ENCODE measurements at regions not wholly inside any gene's neighbourhood (a gene's known extent, or its start where the extent isn't known, plus 50 kb on each side); places are given as distances from the start of the nearest gene placed in this dataset.

DNA sequence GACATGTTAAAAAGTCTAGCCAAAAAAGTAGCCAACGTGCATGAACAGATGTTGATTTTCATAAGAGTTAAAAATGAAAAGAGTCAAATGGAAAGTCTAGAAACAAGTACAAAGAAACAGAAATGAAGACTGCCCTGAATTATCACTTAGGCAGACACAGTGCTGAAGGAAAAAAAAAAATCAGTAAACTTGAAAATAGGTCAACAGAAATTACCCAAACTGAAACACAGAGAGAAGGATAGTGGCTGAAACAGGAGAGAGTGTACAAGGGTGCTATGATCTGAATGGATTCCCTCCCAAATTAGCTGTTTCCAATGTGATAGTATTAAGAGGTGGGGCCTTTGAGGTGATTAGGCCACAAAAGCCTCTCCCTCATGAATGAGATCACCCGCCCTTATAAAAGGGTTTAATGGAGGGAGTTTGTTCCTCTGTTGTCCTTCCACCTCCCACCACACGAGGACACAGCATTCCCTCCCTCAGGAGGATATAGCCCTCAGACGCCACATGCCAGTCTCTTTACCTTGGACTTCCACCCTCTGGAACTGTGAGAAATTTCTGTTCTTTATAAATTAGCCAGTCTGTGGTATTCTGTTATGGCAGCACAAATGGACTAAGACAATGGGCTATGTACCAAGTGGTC lies 249.7 kb downstream of the AHR start:
- H3K4me3 Mint-ChIP-seq = no peak overlapping the region
- ChIA-PET POLR2A (no interaction called here), CTCF (no interaction called here)
- DNase-seq = no peak
- H3K9me3 Mint-ChIP-seq = no peaks in the 10 kb centered on the region
- no peaks in the 10 kb centered on the region for H3K36me3 Mint-ChIP-seq (ENCODE audit: low read depth)
- H3K27ac Mint-ChIP-seq = no peak overlapping the region
- no peaks in the 10 kb centered on the region for H3K4me1 Mint-ChIP-seq
- H3K27me3 Mint-ChIP-seq = no peaks in the 10 kb centered on the region

- Mint-ChIP-seq H3K27me3 (no peaks in the 10 kb centered on the region), H3K4me1 (no peaks in the 10 kb centered on the region), H3K9me3 (no peaks in the 10 kb centered on the region), H3K36me3 (ENCODE audit: low read depth) (no peaks in the 10 kb centered on the region), H3K4me3 (no peak overlapping the region), H3K27ac (no peak overlapping the region)
- DNase-seq = no peak
- POLR2A ChIA-PET = no interaction called here
- CTCF ChIA-PET = no interaction called here
These were observed 251.0 kb downstream of the AHR start for GRCh38 chr7:17549406-17549805.

GRCh38 chr7:17552373-17552772 lies 253.9 kb downstream of the AHR start:
- Mint-ChIP-seq H3K36me3 (ENCODE audit: low read depth) (no peaks in the 10 kb centered on the region), H3K27ac (no peak overlapping the region), H3K27me3 (no peaks in the 10 kb centered on the region), H3K4me3 (no peak overlapping the region), H3K9me3 (no peaks in the 10 kb centered on the region), H3K4me1 (no peaks in the 10 kb centered on the region)
- no peak for DNase-seq
- ChIA-PET POLR2A (no interaction called here), CTCF (no interaction called here)

- no peak overlapping the region for H3K4me3 Mint-ChIP-seq
- no peaks in the 10 kb centered on the region for H3K9me3 Mint-ChIP-seq
- no peak overlapping the region for H3K27ac Mint-ChIP-seq
- no peaks in the 10 kb centered on the region for H3K36me3 Mint-ChIP-seq (ENCODE audit: low read depth)
- H3K27me3 Mint-ChIP-seq = no peaks in the 10 kb centered on the region
- CTCF ChIA-PET = no interaction called here
- no peaks in the 10 kb centered on the region for H3K4me1 Mint-ChIP-seq
- no peak for DNase-seq
- POLR2A ChIA-PET = no interaction called here
These were observed 254.5 kb downstream of the AHR start for GRCh38 chr7:17552952-17553351.

- ChIA-PET POLR2A (no interaction called here), CTCF (interaction anchor here (1.2 kb wide), 1 partner anchor 12 kb away, joined by 3 read pairs; no protein-coding TSS in a partner anchor)
- Mint-ChIP-seq H3K27ac (no peak overlapping the region), H3K4me1 (no peaks in the 10 kb centered on the region), H3K4me3 (no peak overlapping the region), H3K27me3 (peaks cover under 1% of the 10 kb centered on the region), H3K36me3 (ENCODE audit: low read depth) (no peaks in the 10 kb centered on the region), H3K9me3 (no peaks in the 10 kb centered on the region)
- DNase-seq = no peak
These were observed 256.0 kb downstream of the AHR start for GRCh38 chr7:17554341-17555015.

DNA sequence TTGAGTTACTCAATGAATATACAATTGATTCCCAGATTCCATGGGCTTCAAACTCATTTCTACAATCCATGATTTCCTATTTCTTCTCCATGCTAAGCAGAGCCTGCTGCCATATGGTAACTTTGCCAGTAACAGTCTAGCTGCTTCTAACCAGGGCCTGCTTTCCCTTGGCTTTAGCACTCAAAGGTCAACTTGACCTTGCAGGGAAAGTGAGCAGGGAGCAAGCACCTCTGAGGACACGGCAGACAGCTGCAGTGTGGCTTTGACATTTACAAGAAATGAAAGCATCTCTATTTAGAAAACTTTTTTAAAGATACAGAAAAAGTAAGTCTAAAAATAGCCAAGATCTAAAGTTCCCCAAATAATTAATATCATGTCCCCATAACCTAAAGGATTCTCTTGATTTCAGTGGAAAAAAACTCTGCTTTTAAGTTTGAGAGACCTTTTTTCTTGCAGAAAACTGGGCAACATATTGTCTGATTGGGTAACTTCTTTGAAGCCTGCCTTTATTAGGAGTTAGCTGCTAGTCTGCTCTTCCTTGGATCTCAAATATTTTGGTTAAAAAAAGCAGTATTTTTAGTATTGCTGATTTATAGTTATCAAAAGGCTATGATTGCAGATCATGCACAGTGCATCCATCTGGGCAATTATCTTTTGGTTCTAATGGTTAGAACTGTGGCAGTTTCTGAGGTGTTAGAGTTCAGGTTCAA lies 257.9 kb downstream of the AHR start:
- DNase-seq = no peak
- no peaks in the 10 kb centered on the region for H3K36me3 Mint-ChIP-seq (ENCODE audit: low read depth)
- peaks cover 1% of the 10 kb centered on the region for H3K27me3 Mint-ChIP-seq

GRCh38 chr7:17557251-17557671 lies 258.8 kb downstream of the AHR start:
- no peaks in the 10 kb centered on the region for H3K36me3 Mint-ChIP-seq (ENCODE audit: low read depth)
- H3K27me3 Mint-ChIP-seq = peaks cover 1% of the 10 kb centered on the region
- ChIA-PET POLR2A (no interaction called here), CTCF (no interaction called here)
- no peak overlapping the region for H3K27ac Mint-ChIP-seq
- H3K4me1 Mint-ChIP-seq = no peaks in the 10 kb centered on the region
- no peak overlapping the region for H3K4me3 Mint-ChIP-seq
- no peaks in the 10 kb centered on the region for H3K9me3 Mint-ChIP-seq
- no peak for DNase-seq

More for the DNA sequence above, 257.9 kb downstream of the AHR start:
- Mint-ChIP-seq H3K4me1 (no peaks in the 10 kb centered on the region), H3K27ac (no peak overlapping the region), H3K9me3 (no peaks in the 10 kb centered on the region), H3K4me3 (no peak overlapping the region)
- POLR2A ChIA-PET = no interaction called here
- CTCF ChIA-PET = no interaction called here

GRCh38 chr7:17558135-17558534 lies 259.7 kb downstream of the AHR start:
- CTCF ChIA-PET = no interaction called here
- no peak overlapping the region for H3K4me3 Mint-ChIP-seq
- peaks cover 1% of the 10 kb centered on the region for H3K27me3 Mint-ChIP-seq
- no peaks in the 10 kb centered on the region for H3K4me1 Mint-ChIP-seq
- H3K9me3 Mint-ChIP-seq = no peaks in the 10 kb centered on the region
- DNase-seq = no peak
- POLR2A ChIA-PET = no interaction called here
- H3K36me3 Mint-ChIP-seq (ENCODE audit: low read depth) = no peaks in the 10 kb centered on the region
- no peak overlapping the region for H3K27ac Mint-ChIP-seq

DNA sequence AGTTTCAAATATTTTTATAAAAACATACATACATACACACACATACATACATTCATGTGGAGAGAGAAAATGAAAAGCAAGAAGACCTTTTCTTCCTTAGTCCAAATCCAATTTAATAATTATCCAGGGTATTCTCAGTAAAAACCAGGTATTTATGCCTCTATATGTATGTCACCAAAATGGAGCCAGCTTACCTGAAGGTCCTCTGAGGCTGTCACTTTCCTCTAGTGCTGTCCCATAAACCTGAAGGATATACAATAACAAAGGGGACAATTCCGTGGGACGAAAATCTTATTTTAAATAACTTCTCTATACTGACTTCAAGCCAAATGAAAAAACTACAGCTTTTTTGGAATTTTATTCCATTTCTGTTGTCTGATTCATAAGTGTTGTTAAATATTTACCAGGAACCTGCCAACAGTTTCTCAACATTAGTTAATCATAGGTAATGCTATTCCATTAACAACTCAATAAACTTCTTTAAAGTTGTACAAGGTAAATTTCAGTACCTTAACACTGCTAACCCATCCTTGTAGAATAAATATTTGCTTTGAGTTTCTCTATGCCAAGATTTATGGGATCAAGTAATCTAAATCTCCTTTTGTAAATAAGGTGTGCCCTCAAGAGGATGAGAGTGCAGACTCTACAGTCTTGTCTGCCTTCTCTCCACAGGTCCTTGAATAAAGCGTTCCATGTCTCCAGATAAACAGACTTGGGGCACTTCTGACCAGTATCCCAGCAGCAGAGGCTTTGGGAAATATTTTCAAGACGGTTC lies 260.3 kb downstream of the AHR start:
- Mint-ChIP-seq H3K27ac (no peak overlapping the region), H3K4me1 (no peaks in the 10 kb centered on the region), H3K36me3 (ENCODE audit: low read depth) (no peaks in the 10 kb centered on the region), H3K4me3 (no peak overlapping the region), H3K9me3 (no peaks in the 10 kb centered on the region), H3K27me3 (peaks cover 1% of the 10 kb centered on the region)
- no peak for DNase-seq
- ChIA-PET POLR2A (no interaction called here), CTCF (no interaction called here)

DNA sequence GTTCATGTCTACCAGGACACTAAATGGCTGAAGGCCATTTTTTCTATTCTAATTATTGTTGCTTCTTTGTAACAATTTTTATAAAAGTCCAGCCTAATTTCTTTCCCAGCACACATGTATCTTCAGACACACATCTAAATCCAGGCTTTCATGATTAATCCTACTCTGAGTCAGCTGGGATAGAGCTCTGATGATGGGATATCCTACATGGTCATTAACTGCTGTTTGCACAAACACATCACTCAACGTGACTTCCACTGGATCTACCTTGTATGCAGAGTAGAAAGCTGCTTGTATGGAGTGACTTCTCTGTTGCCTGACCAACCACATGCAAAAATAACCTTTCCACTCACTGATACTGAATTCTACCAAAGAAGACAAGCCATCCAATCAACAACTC lies 260.9 kb downstream of the AHR start:
- POLR2A ChIA-PET = no interaction called here

GRCh38 chr7:17560516-17560915 lies 262.1 kb downstream of the AHR start:
- CTCF ChIA-PET = no interaction called here
- no peak overlapping the region for H3K27ac Mint-ChIP-seq
- POLR2A ChIA-PET = no interaction called here
- H3K27me3 Mint-ChIP-seq = peaks cover 1% of the 10 kb centered on the region
- H3K4me3 Mint-ChIP-seq = no peak overlapping the region
- no peak for DNase-seq
- no peaks in the 10 kb centered on the region for H3K4me1 Mint-ChIP-seq
- H3K9me3 Mint-ChIP-seq = no peaks in the 10 kb centered on the region
- no peaks in the 10 kb centered on the region for H3K36me3 Mint-ChIP-seq (ENCODE audit: low read depth)

More for the DNA sequence above, 260.9 kb downstream of the AHR start:
- peaks cover 1% of the 10 kb centered on the region for H3K27me3 Mint-ChIP-seq
- no peak overlapping the region for H3K27ac Mint-ChIP-seq
- no peak for DNase-seq
- CTCF ChIA-PET = no interaction called here
- H3K9me3 Mint-ChIP-seq = no peaks in the 10 kb centered on the region
- H3K4me3 Mint-ChIP-seq = no peak overlapping the region
- no peaks in the 10 kb centered on the region for H3K4me1 Mint-ChIP-seq
- H3K36me3 Mint-ChIP-seq (ENCODE audit: low read depth) = no peaks in the 10 kb centered on the region

DNA sequence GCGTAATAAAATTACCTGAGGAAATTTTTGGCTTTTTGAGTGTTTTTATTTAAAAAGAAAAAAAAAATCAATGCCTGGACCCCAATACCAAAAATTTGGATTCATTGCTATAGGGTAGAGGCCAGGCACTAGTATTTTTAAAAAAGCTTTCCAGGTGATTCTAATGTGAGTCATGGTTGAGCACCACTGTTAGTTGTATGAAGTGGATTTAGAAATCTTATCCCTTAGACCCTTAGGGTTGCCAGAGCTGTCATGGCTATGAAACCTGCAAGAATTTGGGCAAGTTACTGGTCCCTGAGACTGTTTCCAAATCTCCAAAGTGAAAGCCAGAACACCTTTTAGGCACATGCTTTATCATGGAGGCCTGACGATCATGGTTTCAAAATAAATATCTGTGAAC lies 262.5 kb downstream of the AHR start:
- Mint-ChIP-seq H3K27me3 (peaks cover 1% of the 10 kb centered on the region), H3K4me3 (no peak overlapping the region), H3K4me1 (no peaks in the 10 kb centered on the region), H3K27ac (no peak overlapping the region), H3K9me3 (no peaks in the 10 kb centered on the region), H3K36me3 (ENCODE audit: low read depth) (no peaks in the 10 kb centered on the region)
- ChIA-PET CTCF (no interaction called here), POLR2A (no interaction called here)
- DNase-seq = no peak

GRCh38 chr7:17564678-17565212 lies 266.3 kb downstream of the AHR start:
- no peak overlapping the region for H3K27ac Mint-ChIP-seq
- ChIA-PET CTCF (no interaction called here), POLR2A (no interaction called here)
- no peaks in the 10 kb centered on the region for H3K27me3 Mint-ChIP-seq
- no peaks in the 10 kb centered on the region for H3K9me3 Mint-ChIP-seq
- no peaks in the 10 kb centered on the region for H3K4me1 Mint-ChIP-seq
- no peak for DNase-seq
- H3K4me3 Mint-ChIP-seq = no peak overlapping the region
- no peaks in the 10 kb centered on the region for H3K36me3 Mint-ChIP-seq (ENCODE audit: low read depth)

Data from activated CD4-positive, alpha-beta memory T cell treated with anti-CD3 and anti-CD28 coated beads, Interleukin-2, amount 10 ng/mL, durations not matched to agents 7 days and 5 days (primary cell).